Endodermal cell (in vitro differentiated cells): ENCODE measurements at regions not wholly inside any gene's neighbourhood (a gene's known extent, or its start where the extent isn't known, plus 50 kb on each side); places are given as distances from the start of the nearest gene placed in this dataset.

Source experiments
- DNase-seq: peaks from one replicate; pipeline ENCODE4 v3.0.0-alpha.2; 2017
- H3K27ac ChIP-seq: 2 replicates; pipeline ENCODE4 v1.5.1; 2013; ENCODE audit warnings: mild to moderate bottlenecking, low read depth, low read length, moderate library complexity
- H3K27me3 ChIP-seq: 2 replicates; pipeline ENCODE4 v1.6.1; 2013; ENCODE audit warnings: mild to moderate bottlenecking, low read length, moderate library complexity; ENCODE audit not compliant: insufficient read depth, control insufficient read depth, poor library complexity, severe bottlenecking
- H3K36me3 ChIP-seq: 2 replicates; pipeline ENCODE4 v1.7.0; 2013; ENCODE audit warnings: mild to moderate bottlenecking, low read length, moderate library complexity; ENCODE audit not compliant: control insufficient read depth, insufficient read depth
- H3K4me1 ChIP-seq: one replicate; pipeline ENCODE4 v1.7.0; 2013; ENCODE audit warnings: low read length; ENCODE audit not compliant: control insufficient read depth, insufficient read depth
- H3K4me3 ChIP-seq: 2 replicates; pipeline ENCODE4 v1.5.1; 2013; ENCODE audit warnings: mild to moderate bottlenecking, low read length, moderate library complexity
- H3K9ac ChIP-seq: 2 replicates; pipeline ENCODE4 v1.6.1; 2013; ENCODE audit warnings: mild to moderate bottlenecking, low read length, moderate library complexity; ENCODE audit not compliant: poor library complexity, severe bottlenecking; ENCODE audit errors: extremely low read depth
- H3K9me3 ChIP-seq: 2 replicates; pipeline ENCODE4 v1.6.1; 2013; ENCODE audit warnings: mild to moderate bottlenecking, low read length, moderate library complexity; ENCODE audit not compliant: control insufficient read depth
- H3K27ac Mint-ChIP-seq: 2 replicates; pipeline ENCODE4 v1.8.0; 2020; ENCODE audit warnings: mixed read lengths
- H3K27me3 Mint-ChIP-seq: 2 replicates; pipeline ENCODE4 v1.8.0; 2021; ENCODE audit warnings: mild to moderate bottlenecking, mixed read lengths; ENCODE audit not compliant: insufficient read depth
- H3K36me3 Mint-ChIP-seq: 2 replicates; pipeline ENCODE4 v1.8.0; 2020; ENCODE audit warnings: low read depth, mixed read lengths
- H3K4me1 Mint-ChIP-seq: 2 replicates; pipeline ENCODE4 v1.8.0; 2020; ENCODE audit warnings: mixed read lengths
- H3K4me3 Mint-ChIP-seq: 2 replicates; pipeline ENCODE4 v1.8.0; 2020; ENCODE audit warnings: mild to moderate bottlenecking, moderate library complexity, mixed read lengths
- H3K9me3 Mint-ChIP-seq: 2 replicates; pipeline ENCODE4 v1.8.0; 2020; ENCODE audit warnings: mild to moderate bottlenecking, mixed read lengths
- WGBS, 2 experiments: methylation state at CpG; one replicate each; pipeline versions ENCODE4 v1.1.5 to v1.1.7; 2013; ENCODE audit warnings: missing lambda C conversion rate in 2 of 2, mixed read lengths in 1 of 2; ENCODE audit not compliant: insufficient coverage in 1 of 2, insufficient read length in 1 of 2; 5-methylcytosine and 5-hydroxymethylcytosine counted together
- TF ChIP-seq, protein P1 (sequence below): fragments of 200-600 bp; sonication (generic); conservative IDR thresholded peaks from 2 replicates; pipeline ENCODE4 v1.5.0; 2021; ENCODE audit warnings: antibody characterized with exemption, mild to moderate bottlenecking

DNA sequence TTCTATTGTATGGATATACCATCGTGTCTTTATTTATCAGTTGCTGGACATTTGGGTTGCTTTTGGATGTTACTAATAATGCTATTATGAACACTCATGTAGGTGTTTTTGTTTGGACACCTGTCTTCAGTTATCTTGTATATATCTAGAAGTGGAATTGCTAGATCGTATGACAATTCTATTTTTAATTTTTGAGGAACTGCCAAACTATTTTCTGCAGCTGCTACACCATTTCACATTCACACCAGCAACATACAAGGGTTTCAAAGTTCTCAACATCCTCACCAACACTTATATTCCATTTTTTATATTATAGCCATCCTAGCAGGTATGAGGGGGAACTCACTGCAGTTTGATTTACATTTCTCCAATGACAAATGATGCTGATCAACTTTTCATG lies 324.6 kb downstream of the CAAP1 start:
- TF ChIP-seq, protein P1, sequence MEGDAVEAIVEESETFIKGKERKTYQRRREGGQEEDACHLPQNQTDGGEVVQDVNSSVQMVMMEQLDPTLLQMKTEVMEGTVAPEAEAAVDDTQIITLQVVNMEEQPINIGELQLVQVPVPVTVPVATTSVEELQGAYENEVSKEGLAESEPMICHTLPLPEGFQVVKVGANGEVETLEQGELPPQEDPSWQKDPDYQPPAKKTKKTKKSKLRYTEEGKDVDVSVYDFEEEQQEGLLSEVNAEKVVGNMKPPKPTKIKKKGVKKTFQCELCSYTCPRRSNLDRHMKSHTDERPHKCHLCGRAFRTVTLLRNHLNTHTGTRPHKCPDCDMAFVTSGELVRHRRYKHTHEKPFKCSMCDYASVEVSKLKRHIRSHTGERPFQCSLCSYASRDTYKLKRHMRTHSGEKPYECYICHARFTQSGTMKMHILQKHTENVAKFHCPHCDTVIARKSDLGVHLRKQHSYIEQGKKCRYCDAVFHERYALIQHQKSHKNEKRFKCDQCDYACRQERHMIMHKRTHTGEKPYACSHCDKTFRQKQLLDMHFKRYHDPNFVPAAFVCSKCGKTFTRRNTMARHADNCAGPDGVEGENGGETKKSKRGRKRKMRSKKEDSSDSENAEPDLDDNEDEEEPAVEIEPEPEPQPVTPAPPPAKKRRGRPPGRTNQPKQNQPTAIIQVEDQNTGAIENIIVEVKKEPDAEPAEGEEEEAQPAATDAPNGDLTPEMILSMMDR: no peak
- H3K36me3 Mint-ChIP-seq: no peaks in the 10 kb centered on the region
- Histone ChIP-seq H3K36me3 (no peaks in the 10 kb centered on the region), H3K4me1 (no peaks in the 10 kb centered on the region), H3K27me3 (no peaks in the 10 kb centered on the region), H3K4me3 (no peak overlapping the region), H3K9ac (no peak overlapping the region), H3K27ac (no peak overlapping the region), H3K9me3 (no peaks in the 10 kb centered on the region)
- H3K4me3 Mint-ChIP-seq: no peak overlapping the region
- no peak for DNase-seq
- peaks cover 7% of the 10 kb centered on the region for H3K4me1 Mint-ChIP-seq
- no peaks in the 10 kb centered on the region for H3K27me3 Mint-ChIP-seq
- no peak overlapping the region for H3K27ac Mint-ChIP-seq
- WGBS, 2 experiments: 100% methylated on average over 1 to 2 of the region's 2 CpGs
- H3K9me3 Mint-ChIP-seq: no peaks in the 10 kb centered on the region

GRCh38 chr9:26566141-26566540 lies 326.5 kb downstream of the CAAP1 start:
- Mint-ChIP-seq H3K4me3 (no peak overlapping the region), H3K9me3 (no peaks in the 10 kb centered on the region), H3K27ac (no peak overlapping the region), H3K36me3 (no peaks in the 10 kb centered on the region), H3K27me3 (no peaks in the 10 kb centered on the region), H3K4me1 (peaks cover 7% of the 10 kb centered on the region)
- Histone ChIP-seq H3K27me3 (no peaks in the 10 kb centered on the region), H3K4me1 (no peaks in the 10 kb centered on the region), H3K9ac (no peak overlapping the region), H3K4me3 (no peak overlapping the region), H3K9me3 (no peaks in the 10 kb centered on the region), H3K27ac (no peak overlapping the region), H3K36me3 (no peaks in the 10 kb centered on the region)
- no peak for DNase-seq
- TF ChIP-seq, protein P1: no peak
- 88 to 91% methylated on average over 1 of the region's 1 CpG for WGBS, 2 experiments

- Histone ChIP-seq H3K4me1 (no peaks in the 10 kb centered on the region), H3K36me3 (no peaks in the 10 kb centered on the region), H3K9me3 (no peaks in the 10 kb centered on the region), H3K4me3 (no peak overlapping the region), H3K9ac (no peak overlapping the region), H3K27ac (no peak overlapping the region), H3K27me3 (no peaks in the 10 kb centered on the region)
- Mint-ChIP-seq H3K36me3 (no peaks in the 10 kb centered on the region), H3K4me1 (peaks cover 7% of the 10 kb centered on the region), H3K27ac (no peak overlapping the region), H3K27me3 (no peaks in the 10 kb centered on the region), H3K4me3 (no peak overlapping the region), H3K9me3 (no peaks in the 10 kb centered on the region)
- DNase-seq: no peak
- 100% methylated on average over 2 of the region's 2 CpGs; no CpG with 5 or more reads in 1 of the 2 experiments for WGBS, 2 experiments
- TF ChIP-seq, protein P1: no peak
Measured at GRCh38 chr9:26565118-26565517, 327.5 kb downstream of the CAAP1 start.
